HG03378 (cell line): ENCODE measurements at regions not wholly inside any gene's neighbourhood (a gene's known extent, or its start where the extent isn't known, plus 50 kb on each side); places are given as distances from the start of the nearest gene placed in this dataset.

ENCODE experiments used
- ATAC-seq: cut with Tn5 transposase; IDR thresholded peaks from one replicate; pipeline ENCODE4 v1.9.1; 2021; ENCODE audit warnings: mild to moderate bottlenecking, moderate library complexity; ENCODE audit not compliant: unreplicated experiment

- ATAC-seq: no peak
Observed at GRCh38 chr2:203812294-203813221, 55.0 kb upstream of the CTLA4 start.

DNA sequence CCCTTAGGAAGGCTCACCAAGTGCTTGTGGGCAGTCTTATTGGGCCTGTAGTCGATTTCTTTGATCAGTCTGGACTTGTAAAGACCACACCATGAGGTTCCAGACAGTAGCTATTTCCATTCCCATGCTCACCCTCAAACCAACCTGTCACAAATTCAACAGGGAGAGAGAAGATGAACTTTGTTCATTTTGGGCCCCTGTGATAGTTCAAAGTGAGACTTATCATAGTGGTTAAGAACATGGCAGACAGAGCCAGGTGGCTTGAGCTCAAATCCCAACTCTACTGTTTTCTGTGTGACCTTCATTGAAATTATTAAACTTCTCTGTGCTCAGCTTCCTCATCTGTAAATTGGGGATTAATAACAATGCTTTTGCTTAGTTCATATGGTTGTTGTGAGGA is 53.9 kb upstream of the CTLA4 start:
- ATAC-seq: no peak

DNA sequence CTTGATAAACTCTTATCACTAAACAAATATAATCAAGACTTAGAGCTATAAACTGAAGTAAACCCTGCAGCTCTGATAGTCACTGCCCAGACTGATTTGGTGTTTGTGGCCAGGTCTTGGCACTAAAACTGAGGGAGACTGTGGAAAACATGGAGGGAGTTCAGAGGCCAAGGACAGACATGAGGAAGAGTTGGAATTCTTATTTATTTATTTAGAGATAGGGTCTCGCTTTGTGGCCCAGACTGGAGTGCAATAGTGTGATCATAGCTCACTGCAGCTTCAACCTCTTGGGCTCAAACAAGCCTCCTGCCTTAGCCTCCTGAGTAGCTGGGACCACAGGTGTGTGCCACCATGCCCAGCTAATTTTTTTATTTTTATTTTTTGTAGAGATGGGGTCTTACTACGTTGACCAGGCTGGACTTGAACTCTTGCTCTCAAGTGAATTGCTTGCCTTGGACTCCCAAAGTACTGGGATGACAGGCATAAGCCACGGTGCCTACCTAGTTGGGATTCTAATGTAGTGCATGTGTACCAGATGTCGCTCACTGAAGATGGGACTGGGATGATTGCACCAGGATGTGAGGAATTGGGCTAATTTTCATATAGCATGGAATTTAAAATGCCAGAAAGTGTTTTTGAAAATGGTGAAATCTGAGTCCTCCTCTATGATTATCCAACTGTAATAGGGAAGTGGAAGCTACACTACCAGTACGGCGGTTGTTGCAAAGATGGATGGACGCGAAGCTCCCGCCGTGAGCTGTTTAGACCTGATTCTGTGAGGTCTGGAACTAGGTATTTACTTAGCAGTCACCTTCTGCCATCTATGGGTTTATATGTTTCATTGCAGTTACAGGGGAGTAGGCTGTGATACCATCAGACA is 52.7 kb upstream of the CTLA4 start:
- peak; percentile 82 for ATAC-seq

GRCh38 chr2:203815541-203815898 is 52.1 kb upstream of the CTLA4 start:
- no peak for ATAC-seq

DNA sequence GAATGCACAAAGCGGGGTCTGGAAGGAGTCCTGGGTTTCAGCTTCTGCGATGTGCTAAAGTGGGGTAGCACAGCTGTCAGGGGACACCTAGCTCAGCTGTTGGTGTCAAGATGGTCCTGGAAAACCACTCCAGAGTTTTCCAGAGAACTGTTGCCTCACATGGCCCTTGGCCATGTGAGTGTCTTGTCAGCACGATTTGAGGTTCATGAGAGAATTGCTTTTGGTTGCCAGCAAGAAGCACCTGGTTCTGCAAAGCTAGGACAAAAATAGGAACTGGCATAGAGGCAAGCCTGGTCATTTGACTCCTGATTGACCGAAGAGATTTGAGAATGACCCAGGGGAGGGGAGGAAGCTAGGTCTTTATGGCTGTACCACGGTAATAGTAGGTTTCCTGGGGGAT is 50.4 kb upstream of the CTLA4 start:
- ATAC-seq: no peak
